OCI-LY7 (cell line): ENCODE measurements at regions not wholly inside any gene's neighbourhood (a gene's known extent, or its start where the extent isn't known, plus 50 kb on each side); places are given as distances from the start of the nearest gene placed in this dataset.

Experiments used
- EZH2phosphoT487 ChIP-seq: fragments of 200-600 bp; sonication (generic); IDR thresholded peaks from 2 replicates; pipeline ENCODE4 v1.6.1; 2018; ENCODE audit warnings: low read depth, borderline replicate concordance, mild to moderate bottlenecking, mixed run types, antibody characterized with exemption, low read length, moderate library complexity, mixed read lengths
- TF ChIP-seq, protein P1 (sequence below): fragments of 200-600 bp; sonication (generic); conservative IDR thresholded peaks from 2 replicates; pipeline ENCODE4 v1.5.1; 2014; ENCODE audit warnings: mild to moderate bottlenecking, antibody characterized with exemption, low read length, moderate library complexity, mixed read lengths

DNA sequence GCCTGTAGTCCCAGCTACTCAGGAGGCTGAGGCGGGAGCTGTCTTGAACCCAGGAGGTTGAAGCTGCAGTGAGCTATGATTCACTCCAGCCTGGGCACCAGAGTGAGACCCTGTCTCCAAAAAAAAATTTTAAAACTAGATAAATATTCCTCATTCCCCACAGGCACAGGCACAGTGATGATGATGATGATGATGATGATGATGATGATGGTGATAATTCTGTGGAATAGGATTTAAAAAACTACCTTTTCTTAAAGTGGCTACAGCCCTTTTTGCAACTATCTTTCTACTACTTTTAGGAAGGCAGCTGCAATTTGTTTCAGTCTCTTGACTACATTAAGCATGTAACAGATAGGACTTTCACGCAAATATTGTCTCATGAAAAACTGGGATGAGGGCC, 76.6 kb upstream of the SCAF8 start:
- TF ChIP-seq, protein P1, sequence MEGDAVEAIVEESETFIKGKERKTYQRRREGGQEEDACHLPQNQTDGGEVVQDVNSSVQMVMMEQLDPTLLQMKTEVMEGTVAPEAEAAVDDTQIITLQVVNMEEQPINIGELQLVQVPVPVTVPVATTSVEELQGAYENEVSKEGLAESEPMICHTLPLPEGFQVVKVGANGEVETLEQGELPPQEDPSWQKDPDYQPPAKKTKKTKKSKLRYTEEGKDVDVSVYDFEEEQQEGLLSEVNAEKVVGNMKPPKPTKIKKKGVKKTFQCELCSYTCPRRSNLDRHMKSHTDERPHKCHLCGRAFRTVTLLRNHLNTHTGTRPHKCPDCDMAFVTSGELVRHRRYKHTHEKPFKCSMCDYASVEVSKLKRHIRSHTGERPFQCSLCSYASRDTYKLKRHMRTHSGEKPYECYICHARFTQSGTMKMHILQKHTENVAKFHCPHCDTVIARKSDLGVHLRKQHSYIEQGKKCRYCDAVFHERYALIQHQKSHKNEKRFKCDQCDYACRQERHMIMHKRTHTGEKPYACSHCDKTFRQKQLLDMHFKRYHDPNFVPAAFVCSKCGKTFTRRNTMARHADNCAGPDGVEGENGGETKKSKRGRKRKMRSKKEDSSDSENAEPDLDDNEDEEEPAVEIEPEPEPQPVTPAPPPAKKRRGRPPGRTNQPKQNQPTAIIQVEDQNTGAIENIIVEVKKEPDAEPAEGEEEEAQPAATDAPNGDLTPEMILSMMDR = no peak
- TF ChIP-seq EZH2phosphoT487 = no peak
